ENCODE measurements at regions not wholly inside any gene's neighbourhood (a gene's known extent, or its start where the extent isn't known, plus 50 kb on each side); places are given as distances from the start of the nearest gene placed in this dataset.

- no peak for DNase-seq
- H3K9me3 ChIP-seq = no peaks in the 10 kb centered on the region
- no peak for TF ChIP-seq EP300 (IDR thresholded peaks at IDR 0.05; ENCODE audit: low read depth)
- TF ChIP-seq POLR2A (IDR thresholded peaks at IDR 0.05) = no peak
- no peak for TF ChIP-seq POLR2AphosphoS5 (IDR thresholded peaks at IDR 0.05)
- intact Hi-C loops (cut with DNase I; ENCODE audit: low total_unique reads) (no loop called here), in situ Hi-C loops (cut with MboI; ENCODE audit: low pct_ligation_motif_present in 1 of 4, low pct_unique_long_range_greater_than_20kb in 1 of 4, low sequenced_read_pairs in 3 of 4) (no loop called here)
- H3K4me3 ChIP-seq = no peak overlapping the region
- no peak overlapping the region for H3K27ac ChIP-seq
- WGBS, 2 donors (ENCODE audit: low coverage in 1 of 2) = 91% methylated on average over 12 of the region's 12 CpGs; no CpG with 5 or more reads in 1 of the 2 donors
- H3K4me1 ChIP-seq = no peaks in the 10 kb centered on the region
- H3K27me3 ChIP-seq = no peaks in the 10 kb centered on the region
- no peaks in the 10 kb centered on the region for H3K36me3 ChIP-seq
These were observed 115.2 kb downstream of the LITAF start for GRCh38 chr16:11471548-11471947.

GRCh38 chr16:11472410-11472809, 114.3 kb downstream of the LITAF start:
- intact Hi-C loops (cut with DNase I; ENCODE audit: low total_unique reads) = no loop called here
- DNase-seq = no peak
- Histone ChIP-seq H3K27me3 (no peaks in the 10 kb centered on the region), H3K9me3 (no peaks in the 10 kb centered on the region), H3K4me1 (no peaks in the 10 kb centered on the region), H3K36me3 (no peaks in the 10 kb centered on the region), H3K27ac (no peak overlapping the region), H3K4me3 (no peak overlapping the region)
- in situ Hi-C loops (cut with MboI; ENCODE audit: low pct_ligation_motif_present in 1 of 4, low pct_unique_long_range_greater_than_20kb in 1 of 4, low sequenced_read_pairs in 3 of 4) = no loop called here
- WGBS, 2 donors (ENCODE audit: low coverage in 1 of 2) = 96% methylated on average over 4 of the region's 4 CpGs; no CpG with 5 or more reads in 1 of the 2 donors
- TF ChIP-seq CTCF (IDR thresholded peaks at IDR 0.05) = no peak

GRCh38 chr16:11472851-11473250, 113.9 kb downstream of the LITAF start:
- intact Hi-C loops (cut with DNase I; ENCODE audit: low total_unique reads) (no loop called here), in situ Hi-C loops (cut with MboI; ENCODE audit: low pct_ligation_motif_present in 1 of 4, low pct_unique_long_range_greater_than_20kb in 1 of 4, low sequenced_read_pairs in 3 of 4) (no loop called here)
- no peak for DNase-seq
- H3K4me1 ChIP-seq = no peaks in the 10 kb centered on the region
- no peaks in the 10 kb centered on the region for H3K36me3 ChIP-seq
- H3K9me3 ChIP-seq = no peaks in the 10 kb centered on the region
- no peak overlapping the region for H3K27ac ChIP-seq
- no peaks in the 10 kb centered on the region for H3K27me3 ChIP-seq
- TF ChIP-seq EP300 (IDR thresholded peaks at IDR 0.05; ENCODE audit: low read depth) (no peak), POLR2AphosphoS5 (IDR thresholded peaks at IDR 0.05) (no peak), CTCF (IDR thresholded peaks at IDR 0.05) (no peak), POLR2A (IDR thresholded peaks at IDR 0.05) (no peak)
- WGBS, 2 donors (ENCODE audit: low coverage in 1 of 2) = 62 to 77% methylated on average over 7 to 9 of the region's 9 CpGs
- H3K4me3 ChIP-seq = no peak overlapping the region

- no peaks in the 10 kb centered on the region for H3K36me3 ChIP-seq
- TF ChIP-seq EP300 (IDR thresholded peaks at IDR 0.05; ENCODE audit: low read depth) = no peak
- TF ChIP-seq CTCF (IDR thresholded peaks at IDR 0.05) = no peak
- TF ChIP-seq POLR2AphosphoS5 (IDR thresholded peaks at IDR 0.05) = no peak
- no peak for TF ChIP-seq POLR2A (IDR thresholded peaks at IDR 0.05)
- H3K9me3 ChIP-seq = no peaks in the 10 kb centered on the region
- WGBS, 2 donors (ENCODE audit: low coverage in 1 of 2) = 77% methylated on average over 10 of the region's 10 CpGs; no CpG with 5 or more reads in 1 of the 2 donors
- in situ Hi-C loops (cut with MboI; ENCODE audit: low pct_ligation_motif_present in 1 of 4, low pct_unique_long_range_greater_than_20kb in 1 of 4, low sequenced_read_pairs in 3 of 4) (no loop called here), intact Hi-C loops (cut with DNase I; ENCODE audit: low total_unique reads) (no loop called here)
- H3K4me3 ChIP-seq = no peak overlapping the region
- no peaks in the 10 kb centered on the region for H3K27me3 ChIP-seq
- no peak overlapping the region for H3K27ac ChIP-seq
- no peak for DNase-seq
- H3K4me1 ChIP-seq = no peaks in the 10 kb centered on the region
These were observed 113.0 kb downstream of the LITAF start for GRCh38 chr16:11473728-11474127.

GRCh38 chr16:11474617-11475291, 112.0 kb downstream of the LITAF start:
- intact Hi-C loops (cut with DNase I; ENCODE audit: low total_unique reads) = no loop called here
- in situ Hi-C loops (cut with MboI; ENCODE audit: low pct_ligation_motif_present in 1 of 4, low pct_unique_long_range_greater_than_20kb in 1 of 4, low sequenced_read_pairs in 3 of 4) = no loop called here
- Histone ChIP-seq H3K27ac (no peak overlapping the region), H3K4me3 (no peak overlapping the region), H3K9me3 (no peaks in the 10 kb centered on the region), H3K4me1 (no peaks in the 10 kb centered on the region), H3K36me3 (no peaks in the 10 kb centered on the region), H3K27me3 (no peaks in the 10 kb centered on the region)
- TF ChIP-seq EP300 (IDR thresholded peaks at IDR 0.05; ENCODE audit: low read depth) = no peak
- no peak for TF ChIP-seq CTCF (IDR thresholded peaks at IDR 0.05)
- TF ChIP-seq POLR2AphosphoS5 (IDR thresholded peaks at IDR 0.05) = no peak
- TF ChIP-seq POLR2A (IDR thresholded peaks at IDR 0.05) = no peak
- WGBS, 2 donors (ENCODE audit: low coverage in 1 of 2) = 46 to 56% methylated on average over 5 to 8 of the region's 8 CpGs
- DNase-seq = no peak

All from transverse colon (tissue), 4 donors.